IPS-18c (cell line): ENCODE measurements at regions not wholly inside any gene's neighbourhood (a gene's known extent, or its start where the extent isn't known, plus 50 kb on each side); places are given as distances from the start of the nearest gene placed in this dataset.

Experiments used
- H3K4me3 ChIP-seq: 2 replicates; pipeline ENCODE4 v1.7.0; 2013; ENCODE audit warnings: low read depth, mild to moderate bottlenecking, low read length, moderate library complexity; ENCODE audit not compliant: insufficient read depth
- H3K9me3 ChIP-seq: one replicate; pipeline ENCODE4 v1.6.1; 2013; ENCODE audit warnings: mild to moderate bottlenecking, low read length, moderate library complexity; ENCODE audit not compliant: control insufficient read depth, insufficient read depth

DNA sequence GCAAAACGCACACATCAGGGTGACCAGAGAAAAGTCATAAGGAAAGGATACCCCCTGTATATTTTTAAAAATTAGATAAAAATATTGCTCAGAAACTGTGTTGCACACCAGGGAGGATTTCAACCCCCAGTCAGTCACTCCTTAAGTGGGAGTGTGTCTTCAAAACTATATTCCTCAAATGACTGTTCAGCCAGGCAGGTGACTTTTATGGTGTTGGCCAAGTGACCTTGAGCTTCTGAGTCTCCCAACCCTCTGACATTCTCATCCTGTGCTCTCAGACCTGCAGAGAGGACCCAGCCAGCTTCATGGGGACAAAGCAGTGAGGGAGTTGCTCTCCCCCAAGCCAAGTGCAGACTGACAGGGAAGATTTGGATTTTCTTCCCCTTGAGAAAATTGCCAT, 311.9 kb upstream of the JARID2 start:
- no peak overlapping the region for H3K4me3 ChIP-seq
- H3K9me3 ChIP-seq, result no peaks in the 10 kb centered on the region

DNA sequence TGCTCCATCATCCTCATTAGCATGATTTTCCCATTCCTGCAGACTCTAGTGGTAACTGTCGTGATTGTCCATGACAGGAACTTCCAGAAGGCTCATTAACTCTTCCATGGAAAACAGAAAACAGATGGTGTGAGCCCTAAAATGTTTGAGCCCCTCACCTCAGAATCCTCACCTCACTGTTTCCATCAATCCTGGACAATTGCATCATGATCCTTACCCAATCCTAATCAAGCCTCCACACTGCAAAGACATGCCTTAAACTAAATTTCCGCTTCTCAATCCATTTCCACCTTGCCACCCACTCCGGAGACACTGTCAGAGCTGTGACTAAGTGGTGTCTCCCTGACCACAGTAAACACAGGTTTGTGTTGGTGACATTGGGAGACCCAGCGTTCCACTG, 311.0 kb upstream of the JARID2 start:
- Histone ChIP-seq H3K9me3 (no peaks in the 10 kb centered on the region), H3K4me3 (no peak overlapping the region)

DNA sequence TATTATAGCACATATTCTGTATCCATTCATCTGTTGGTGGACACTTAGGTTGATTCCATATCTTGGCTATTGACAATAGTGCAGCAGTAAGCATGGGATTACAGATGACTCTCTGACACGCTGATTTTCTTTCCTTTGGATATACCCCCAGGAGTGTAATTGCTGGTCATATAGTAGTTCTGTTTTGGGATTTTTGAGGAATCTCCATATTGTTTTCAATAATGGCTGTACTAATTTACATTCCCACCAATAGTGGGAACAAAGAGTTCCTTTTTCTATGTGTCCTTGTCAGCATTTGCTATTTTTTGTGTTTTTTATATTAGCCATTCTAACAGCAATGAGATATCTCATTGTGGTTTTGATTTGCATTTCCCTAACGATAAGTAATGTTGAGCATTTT, 309.0 kb upstream of the JARID2 start:
- no peaks in the 10 kb centered on the region for H3K9me3 ChIP-seq
- H3K4me3 ChIP-seq, result no peak overlapping the region

DNA sequence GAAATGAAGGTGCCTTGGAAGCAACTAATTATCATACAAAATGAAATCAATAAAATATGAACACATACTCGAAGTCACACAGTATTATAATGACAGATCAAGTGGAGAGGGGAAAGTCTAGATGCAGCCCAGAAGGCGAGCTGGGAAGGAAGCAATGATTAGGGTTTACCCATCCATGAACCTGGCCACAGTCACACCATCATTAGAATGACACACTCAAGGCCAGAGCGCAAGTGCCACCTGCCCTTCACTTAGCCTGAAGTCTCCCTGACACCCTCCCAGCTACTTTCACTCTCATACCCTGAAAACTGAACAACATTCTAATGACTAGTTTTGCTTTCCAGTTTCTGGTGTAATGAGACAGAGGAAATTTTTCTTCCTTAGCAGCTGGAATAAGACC, 302.8 kb upstream of the JARID2 start:
- Histone ChIP-seq H3K4me3 (no peak overlapping the region), H3K9me3 (no peaks in the 10 kb centered on the region)

DNA sequence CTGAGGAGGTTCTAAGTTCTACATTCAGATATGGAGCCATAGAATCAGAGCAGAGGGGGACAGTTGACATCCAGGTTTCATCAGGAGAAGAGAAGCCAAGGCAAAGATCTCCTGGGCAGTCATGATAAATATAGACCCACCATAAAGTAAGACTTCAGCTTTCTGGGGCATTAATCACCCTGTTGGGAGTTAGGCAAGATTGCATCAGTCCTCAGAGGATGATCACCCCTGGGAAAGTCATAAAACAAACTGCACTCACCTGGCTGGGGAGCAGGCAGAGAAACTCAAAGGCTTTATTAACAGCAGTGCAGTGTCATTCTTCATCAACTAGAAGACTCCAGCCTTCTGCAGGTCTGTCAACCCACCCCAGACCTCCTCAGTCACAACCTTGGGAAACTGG, 301.3 kb upstream of the JARID2 start:
- Histone ChIP-seq H3K4me3 (no peak overlapping the region), H3K9me3 (no peaks in the 10 kb centered on the region)

DNA sequence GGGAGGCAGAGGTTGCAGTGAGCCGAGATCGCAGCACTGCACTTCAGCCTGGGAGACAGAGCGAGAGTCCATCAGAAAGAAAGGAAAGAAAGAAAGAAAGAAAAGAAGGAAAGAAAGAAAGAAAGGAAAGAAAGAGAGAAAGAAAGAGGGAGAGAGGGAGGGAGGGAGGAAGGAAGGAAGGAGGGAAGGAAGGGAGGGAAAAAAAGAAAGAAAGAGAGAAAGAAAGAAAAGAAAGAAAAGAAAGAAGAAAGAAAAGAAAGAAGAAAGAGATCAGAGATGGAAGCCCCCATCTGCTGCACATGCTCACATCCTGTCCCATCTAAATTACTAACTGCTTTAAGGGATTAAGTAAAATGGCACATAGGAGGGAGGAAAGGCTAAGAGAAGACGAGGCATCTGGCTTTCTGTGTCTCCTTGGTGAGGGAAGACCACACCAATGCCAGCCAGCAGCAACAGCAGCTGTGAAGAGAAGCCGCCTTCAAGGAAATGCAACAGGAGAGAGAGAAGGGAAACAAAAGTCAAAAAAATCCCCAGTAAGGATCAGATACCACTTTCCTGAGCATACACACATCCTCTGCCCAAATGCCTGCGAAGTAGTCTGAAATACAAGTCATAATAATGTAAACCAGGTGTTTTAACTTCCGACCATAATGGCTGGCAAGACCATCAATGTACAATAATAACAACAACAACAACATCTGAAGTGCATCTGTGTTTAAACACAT, 300.2 kb upstream of the JARID2 start:
- Histone ChIP-seq H3K9me3 (no peaks in the 10 kb centered on the region), H3K4me3 (no peak overlapping the region)

DNA sequence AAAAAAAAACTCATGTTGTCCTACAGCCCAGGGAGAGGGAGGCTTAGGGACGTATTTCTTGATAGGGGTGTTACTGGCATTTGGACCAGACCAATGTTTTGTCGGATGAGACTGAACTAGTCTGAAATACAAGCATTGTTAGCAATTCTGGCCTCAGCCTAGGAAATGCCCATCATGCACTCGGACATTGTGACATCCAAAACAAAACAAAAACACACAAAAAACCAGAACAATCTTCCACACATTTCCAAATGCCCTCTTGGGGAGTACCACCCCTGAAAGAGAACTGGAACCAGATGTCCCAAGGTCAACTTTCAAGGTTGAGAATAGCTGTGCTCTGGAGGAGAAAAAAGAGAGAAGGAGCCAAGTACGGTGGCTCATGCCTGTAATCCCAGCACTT, 299.1 kb upstream of the JARID2 start:
- no peaks in the 10 kb centered on the region for H3K9me3 ChIP-seq
- H3K4me3 ChIP-seq, result no peak overlapping the region

DNA sequence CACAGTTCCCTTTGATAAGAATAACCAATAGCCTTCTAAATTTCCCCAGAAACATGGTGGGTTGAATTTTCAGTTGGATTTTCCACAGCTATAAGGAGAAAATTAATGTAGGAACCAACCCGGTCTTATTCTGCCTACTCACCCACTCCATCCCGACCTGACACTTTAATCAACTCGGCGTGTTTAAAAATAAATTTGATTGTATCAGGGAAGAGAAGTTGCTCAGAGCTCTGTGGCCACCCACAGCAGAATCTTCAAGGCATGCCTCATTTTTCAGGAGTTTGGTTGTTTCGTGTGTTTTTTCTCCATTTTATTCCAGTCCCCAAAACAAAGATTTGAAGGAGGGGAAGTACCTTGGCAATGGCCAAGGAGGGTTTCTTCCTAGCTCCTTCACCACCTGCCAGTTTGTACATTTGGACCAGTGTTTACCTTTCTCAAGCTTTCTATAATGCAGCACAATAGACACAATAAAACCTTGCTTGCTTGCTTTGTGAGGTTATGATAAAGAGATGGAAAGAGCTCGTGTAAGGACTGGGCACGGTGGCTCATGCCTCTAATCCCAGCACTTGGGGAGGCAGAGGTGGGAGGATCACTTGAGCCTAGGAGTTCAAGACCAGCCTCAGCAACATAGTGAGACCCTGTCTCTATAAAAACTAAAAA, 297.2 kb upstream of the JARID2 start:
- no peaks in the 10 kb centered on the region for H3K9me3 ChIP-seq
- H3K4me3 ChIP-seq, result no peak overlapping the region

DNA sequence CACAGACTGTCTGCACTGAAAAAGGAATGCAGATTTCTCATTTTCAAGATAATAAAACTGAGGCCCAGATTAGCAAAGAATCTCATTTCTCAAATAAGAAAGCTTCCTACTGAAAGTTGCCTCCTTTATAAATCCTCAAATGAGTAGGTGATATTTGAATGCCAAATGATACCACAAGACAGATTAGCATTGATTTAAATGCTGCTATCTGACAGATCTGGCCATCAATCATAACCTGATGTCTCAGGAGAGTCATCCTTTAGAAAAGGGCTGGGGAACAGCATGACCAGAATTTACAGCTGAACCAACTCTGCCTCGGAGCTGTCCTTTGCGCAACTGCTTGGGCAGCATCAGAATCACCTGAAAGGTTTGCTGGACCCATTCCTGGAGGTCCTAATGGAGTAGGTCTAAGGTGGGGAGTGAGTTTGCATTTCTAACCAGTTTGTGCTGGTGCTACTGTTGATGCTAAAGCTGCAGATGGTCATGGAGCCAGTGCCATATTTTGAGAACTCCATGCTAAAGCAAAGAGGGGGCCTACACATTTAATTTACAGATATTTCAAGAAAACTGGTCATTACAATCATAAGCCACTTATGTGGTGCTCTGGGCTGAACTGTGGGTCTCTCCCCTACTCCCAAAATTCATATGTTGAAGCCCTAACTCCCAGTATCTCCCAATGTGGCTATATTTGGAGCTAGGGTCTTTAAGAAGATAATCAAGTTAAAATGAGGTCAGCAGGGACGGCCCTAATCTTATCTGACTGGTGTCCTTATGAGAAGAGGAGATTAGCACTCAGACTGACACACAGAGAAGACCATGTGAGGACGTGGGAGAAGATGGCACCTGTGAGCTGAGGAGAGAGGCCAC, 295.5 kb upstream of the JARID2 start:
- peaks cover 3% of the 10 kb centered on the region for H3K9me3 ChIP-seq
- H3K4me3 ChIP-seq, result no peak overlapping the region

DNA sequence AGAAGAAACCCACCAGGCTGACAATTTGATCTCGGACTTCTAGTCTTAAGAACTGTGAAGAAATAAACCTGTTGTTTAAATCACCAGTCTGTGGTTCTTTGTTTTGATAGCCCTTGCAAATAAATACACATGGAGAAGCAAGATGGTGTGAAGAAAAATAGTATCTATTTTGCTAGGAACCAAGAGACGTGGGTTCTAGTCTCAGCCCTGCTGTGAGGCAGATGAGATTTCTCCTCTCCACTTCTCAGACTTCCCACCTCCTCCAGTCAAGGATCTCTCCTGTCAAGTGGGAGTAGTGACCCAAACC, 294.9 kb upstream of the JARID2 start:
- no peak overlapping the region for H3K4me3 ChIP-seq
- peaks cover 3% of the 10 kb centered on the region for H3K9me3 ChIP-seq

DNA sequence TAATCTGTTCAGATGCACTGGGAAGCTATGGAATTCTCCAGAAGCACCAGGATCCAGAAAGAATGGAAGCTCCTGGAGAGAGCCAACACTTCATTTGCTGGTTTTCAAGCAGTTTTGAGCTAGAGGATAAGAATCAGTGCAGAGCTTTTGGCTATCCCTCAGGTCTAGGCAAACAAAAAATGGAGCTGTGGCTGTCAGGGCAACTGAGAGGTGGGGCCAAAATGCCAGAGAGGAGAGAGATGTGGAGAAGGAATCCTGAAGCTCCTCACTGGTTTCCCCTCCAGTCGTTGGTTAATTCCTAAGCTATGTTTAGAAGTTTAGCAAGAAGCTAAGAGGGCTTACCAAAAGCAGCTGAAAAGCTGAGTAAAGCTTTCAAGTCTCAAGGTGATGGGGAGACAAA, 294.2 kb upstream of the JARID2 start:
- no peak overlapping the region for H3K4me3 ChIP-seq
- peaks cover 3% of the 10 kb centered on the region for H3K9me3 ChIP-seq

DNA sequence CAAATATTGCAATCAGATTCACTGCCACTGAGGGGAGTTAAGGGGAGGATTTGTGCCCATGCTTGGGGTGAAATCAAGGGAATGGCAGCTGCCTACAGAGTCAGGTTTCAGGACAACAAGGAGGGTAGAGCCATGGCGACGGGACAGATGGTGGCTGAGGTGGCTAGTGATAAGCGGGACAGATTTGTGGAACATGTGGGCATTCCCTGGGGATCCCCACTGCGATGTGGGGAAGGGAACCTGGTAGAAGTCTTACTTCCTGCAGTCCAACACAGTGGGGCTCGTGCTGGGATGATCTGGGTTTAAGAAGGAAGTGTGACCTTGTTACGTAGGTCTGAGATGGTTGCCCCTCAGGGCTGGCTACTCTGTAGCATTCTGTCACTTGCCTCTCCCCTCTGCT, 292.0 kb upstream of the JARID2 start:
- Histone ChIP-seq H3K9me3 (peaks cover 3% of the 10 kb centered on the region), H3K4me3 (no peak overlapping the region)

DNA sequence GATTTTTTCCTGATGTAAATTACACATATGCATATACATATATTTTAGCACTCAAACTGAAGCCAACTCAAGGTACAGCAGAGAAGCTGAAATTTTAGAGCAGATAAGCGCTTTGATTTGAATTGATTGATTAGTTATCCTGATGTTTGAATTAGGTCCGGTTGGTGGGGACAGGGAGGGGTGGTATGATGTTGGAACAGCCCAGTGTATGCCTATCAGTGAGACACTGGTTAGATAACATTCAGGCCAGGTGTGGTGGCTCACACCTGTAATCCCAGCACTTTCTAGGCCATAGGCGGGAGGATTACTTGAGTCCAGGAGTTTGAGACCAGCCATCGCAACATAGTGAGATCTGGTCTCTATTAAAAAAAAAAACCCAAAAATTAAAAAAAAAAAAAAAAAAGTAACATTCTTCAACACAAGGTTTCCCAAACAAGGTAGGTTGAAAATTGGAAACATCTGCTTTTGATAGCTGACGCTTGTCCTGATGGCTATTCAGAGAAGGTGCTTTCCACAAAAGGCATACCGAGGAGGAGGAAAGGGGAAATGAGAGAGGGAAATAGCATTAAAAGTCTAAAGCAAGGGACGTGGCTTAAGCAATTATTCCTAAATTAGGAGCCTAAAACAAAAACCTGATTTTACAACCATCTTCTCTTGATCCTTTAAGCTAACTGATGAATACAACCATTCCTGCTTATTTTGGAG, 288.4 kb upstream of the JARID2 start:
- Histone ChIP-seq H3K9me3 (peaks cover 3% of the 10 kb centered on the region), H3K4me3 (no peak overlapping the region)

DNA sequence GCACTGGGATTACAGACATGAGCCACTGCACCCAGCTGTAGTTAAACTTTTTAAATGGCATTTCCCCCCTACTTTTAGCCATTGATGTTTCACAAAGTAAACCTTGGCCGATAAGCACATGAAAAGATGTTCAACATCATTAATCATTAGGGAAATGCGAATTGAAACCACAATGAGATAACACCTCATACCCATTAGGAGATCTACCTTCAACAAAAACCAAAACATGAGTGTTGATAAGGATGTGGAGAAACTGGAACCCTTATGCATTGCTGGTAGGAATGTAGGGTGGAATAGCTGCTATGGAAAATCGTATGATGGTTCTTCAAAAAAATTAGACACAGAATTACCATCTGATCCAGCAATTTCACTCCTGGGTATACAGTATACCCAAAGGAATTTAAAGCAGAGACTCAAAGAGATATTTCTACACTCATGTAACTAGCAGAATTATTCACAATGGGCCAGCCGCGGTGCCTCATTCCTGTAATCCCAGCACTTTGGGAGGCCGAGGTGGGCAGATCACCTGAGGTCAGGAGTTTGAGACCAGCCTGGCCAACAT, 286.5 kb upstream of the JARID2 start:
- Histone ChIP-seq H3K4me3 (no peak overlapping the region), H3K9me3 (peaks cover 3% of the 10 kb centered on the region)

DNA sequence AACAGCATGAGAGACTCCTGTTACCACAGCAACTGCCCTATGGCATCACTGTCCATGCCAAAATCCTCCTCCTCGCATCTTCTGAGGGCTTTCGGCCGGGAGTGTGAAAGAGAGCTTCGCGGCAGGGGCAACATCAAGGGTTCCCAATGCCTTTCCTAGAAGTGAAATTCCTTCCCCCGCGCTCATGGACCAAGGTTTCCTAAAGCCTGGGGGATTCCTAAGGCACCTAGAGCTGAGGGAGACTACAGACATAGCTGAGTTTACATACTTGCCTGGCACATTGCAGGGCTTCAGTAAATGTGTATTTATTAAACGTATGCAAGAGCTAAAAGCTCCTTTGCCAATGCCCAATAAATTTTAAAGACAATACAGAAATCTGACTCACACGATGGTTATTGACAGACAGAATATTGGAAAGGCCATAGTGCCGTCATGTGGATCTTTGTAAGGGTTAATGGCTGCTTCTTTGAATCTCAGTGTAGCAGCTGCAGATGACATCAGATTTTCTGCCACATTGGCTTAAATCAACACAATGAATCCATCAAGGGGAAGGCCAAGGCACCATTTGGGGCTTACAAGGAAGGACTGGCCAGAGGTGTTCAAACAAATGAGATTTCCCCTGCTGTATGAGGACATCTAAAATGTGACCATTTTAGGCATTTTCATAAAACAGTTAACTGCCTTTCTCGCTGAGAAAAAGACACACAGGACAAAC, 281.2 kb upstream of the JARID2 start:
- H3K4me3 ChIP-seq, result no peak overlapping the region
- no peaks in the 10 kb centered on the region for H3K9me3 ChIP-seq

DNA sequence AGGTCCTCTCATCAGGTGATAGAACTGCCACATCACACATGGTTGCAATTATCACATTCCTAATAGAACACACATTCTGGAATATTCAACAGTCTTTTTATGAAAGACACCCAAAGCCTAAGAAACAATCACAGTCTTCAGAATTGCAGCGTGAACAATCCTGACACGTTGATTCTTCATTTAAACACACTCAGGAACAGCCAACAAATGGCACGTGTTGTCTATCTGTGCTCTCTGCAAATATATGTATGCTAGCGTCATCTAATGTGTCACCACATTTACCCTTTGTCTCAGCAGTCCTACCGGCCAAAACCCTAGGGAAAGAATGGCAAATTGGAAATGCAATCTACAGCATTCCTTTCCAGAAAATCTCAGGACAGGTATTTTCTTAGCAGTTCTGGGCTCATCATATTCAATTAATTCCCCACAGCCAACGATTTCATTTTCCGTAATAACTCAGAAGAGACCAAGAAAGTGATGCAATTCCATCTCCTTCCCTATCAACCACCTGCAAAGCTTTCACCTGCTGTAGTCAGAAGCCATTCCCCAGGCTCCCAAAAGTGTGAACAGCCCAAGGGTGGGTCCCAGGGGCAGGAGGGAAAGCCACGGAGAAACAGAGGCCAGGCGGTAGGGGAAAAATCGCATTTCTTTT, 280.3 kb upstream of the JARID2 start:
- H3K9me3 ChIP-seq, result no peaks in the 10 kb centered on the region

More for the DNA sequence above, 280.3 kb upstream of the JARID2 start:
- H3K4me3 ChIP-seq, result no peak overlapping the region
